PC-9 (cell line): ENCODE measurements at regions not wholly inside any gene's neighbourhood (a gene's known extent, or its start where the extent isn't known, plus 50 kb on each side); places are given as distances from the start of the nearest gene placed in this dataset.

Experiments used
- BruUV-seq: library from RNA; stranded (reverse); fragments of 400-500 nt; replicated peaks from 2 replicates; lab custom pipeline; 2021; lab: Mats Ljungman, UMichigan
- CTCF ChIA-PET: fragments of 300-600 bp; sonication (Branson Sonifier 250); formaldehyde crosslinking; loops from one replicate; lab custom pipeline; 2022; ENCODE audit warnings: antibody characterized with exemption; lab: Charles Lee
- POLR2A ChIA-PET: fragments of 300-600 bp; sonication (Branson Sonifier 250); formaldehyde crosslinking; loops from one replicate; lab custom pipeline; 2022; ENCODE audit warnings: antibody characterized with exemption; ENCODE audit not compliant: unreplicated experiment; lab: Charles Lee
- DNase-seq, 2 experiments: peaks; one replicate each; pipeline versions ENCODE4 v3.0.0 to v3.0.0-alpha.2; 2015 to 2022; ENCODE audit warnings: mixed read lengths in 1 of 2
- H2AFZ ChIP-seq: fragments of 200-600 bp; sonication (generic); 2 replicates; pipeline ENCODE4 v1.8.1; 2017; ENCODE audit warnings: antibody characterized with exemption
- H3F3A ChIP-seq: fragments of 200-600 bp; sonication (generic); 2 replicates; pipeline ENCODE4 v1.8.1; 2017; ENCODE audit warnings: antibody characterized with exemption, mild to moderate bottlenecking, low read depth; ENCODE audit not compliant: insufficient read depth
- H3K27ac ChIP-seq: fragments of 200-600 bp; sonication (generic); 2 replicates; pipeline ENCODE4 v1.6.1; 2016; ENCODE audit warnings: mixed run types
- H3K27me3 ChIP-seq: fragments of 200-600 bp; sonication (generic); 2 replicates; pipeline ENCODE4 v1.6.1; 2016; ENCODE audit warnings: low read depth, mixed run types; ENCODE audit not compliant: insufficient read depth
- H3K36me3 ChIP-seq: fragments of 200-600 bp; sonication (generic); 2 replicates; pipeline ENCODE4 v1.6.1; 2016; ENCODE audit warnings: low read depth, mixed run types
- H3K4me1 ChIP-seq: fragments of 200-600 bp; sonication (generic); replicated peaks from 2 replicates; pipeline ENCODE4 v1.6.1; 2016; ENCODE audit warnings: mixed run types; ENCODE audit not compliant: insufficient read depth
- H3K4me2 ChIP-seq: fragments of 200-600 bp; sonication (generic); 2 replicates; pipeline ENCODE4 v1.6.1; 2017; ENCODE audit warnings: mixed run types
- H3K4me3 ChIP-seq: fragments of 200-600 bp; sonication (generic); 2 replicates; pipeline ENCODE4 v1.6.1; 2016; ENCODE audit warnings: mixed run types
- H3K79me2 ChIP-seq: fragments of 200-600 bp; sonication (generic); 2 replicates; pipeline ENCODE4 v1.6.1; 2017; ENCODE audit warnings: low read depth, mixed run types
- H3K9me2 ChIP-seq: fragments of 200-600 bp; sonication (generic); 2 replicates; pipeline ENCODE4 v1.8.1; 2017; ENCODE audit warnings: mild to moderate bottlenecking; ENCODE audit not compliant: insufficient read depth
- H3K9me3 ChIP-seq: fragments of 200-600 bp; sonication (generic); 2 replicates; pipeline ENCODE4 v1.8.1; 2016; ENCODE audit warnings: low read depth; ENCODE audit not compliant: insufficient read depth
- H4K20me1 ChIP-seq: fragments of 200-600 bp; sonication (generic); 2 replicates; pipeline ENCODE4 v1.8.1; 2017; ENCODE audit not compliant: insufficient read depth
- EZH2 ChIP-seq: fragments of 200-600 bp; sonication (generic); IDR thresholded peaks from 2 replicates; pipeline ENCODE4 v1.8.0; 2017; ENCODE audit warnings: antibody characterized with exemption, low read depth
- intact Hi-C: fragments of 100-400 bp; cut with micrococcal nuclease; formaldehyde crosslinking; loops from one replicate; pipeline ENCODE4 v1.10.0; 2022; ENCODE audit not compliant: unreplicated experiment
- TF ChIP-seq, protein P1 (sequence below): fragments of 200-600 bp; sonication (generic); conservative IDR thresholded peaks from 2 replicates; pipeline ENCODE4 v1.6.1; 2017; ENCODE audit warnings: mixed run types, antibody characterized with exemption, mild to moderate bottlenecking, moderate library complexity

DNA sequence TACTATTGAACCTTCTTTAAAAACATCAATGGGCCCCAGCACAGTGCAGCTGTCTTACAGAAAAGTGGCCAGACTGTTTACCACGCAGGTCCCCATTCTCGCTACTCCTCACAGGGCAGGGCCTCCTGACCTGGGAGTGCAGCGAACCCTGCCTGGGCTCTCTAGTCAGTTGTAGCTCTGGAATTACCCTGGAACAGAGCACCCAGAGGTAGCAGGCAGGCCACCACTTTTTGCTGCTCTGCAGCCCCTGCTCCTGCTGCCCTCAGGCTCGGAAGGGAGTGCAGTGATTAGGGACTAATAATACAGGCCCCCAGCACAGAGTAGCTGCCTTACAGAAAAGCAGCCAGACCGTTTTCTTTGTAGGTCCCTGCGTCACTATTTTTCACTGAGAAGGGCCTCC, 1563.0 kb downstream of the SUCLG1 start:
- no peaks in the 10 kb centered on the region for H3K4me1 ChIP-seq
- H3K9me3 ChIP-seq: no peaks in the 10 kb centered on the region
- H3K27ac ChIP-seq: no peak overlapping the region
- H3K27me3 ChIP-seq: no peaks in the 10 kb centered on the region
- H3K4me3 ChIP-seq: no peak overlapping the region
- intact Hi-C loops: no loop called here
- H4K20me1 ChIP-seq: no peaks in the 10 kb centered on the region
- ChIA-PET POLR2A (no interaction called here), CTCF (no interaction called here)
- TF ChIP-seq, protein P1, sequence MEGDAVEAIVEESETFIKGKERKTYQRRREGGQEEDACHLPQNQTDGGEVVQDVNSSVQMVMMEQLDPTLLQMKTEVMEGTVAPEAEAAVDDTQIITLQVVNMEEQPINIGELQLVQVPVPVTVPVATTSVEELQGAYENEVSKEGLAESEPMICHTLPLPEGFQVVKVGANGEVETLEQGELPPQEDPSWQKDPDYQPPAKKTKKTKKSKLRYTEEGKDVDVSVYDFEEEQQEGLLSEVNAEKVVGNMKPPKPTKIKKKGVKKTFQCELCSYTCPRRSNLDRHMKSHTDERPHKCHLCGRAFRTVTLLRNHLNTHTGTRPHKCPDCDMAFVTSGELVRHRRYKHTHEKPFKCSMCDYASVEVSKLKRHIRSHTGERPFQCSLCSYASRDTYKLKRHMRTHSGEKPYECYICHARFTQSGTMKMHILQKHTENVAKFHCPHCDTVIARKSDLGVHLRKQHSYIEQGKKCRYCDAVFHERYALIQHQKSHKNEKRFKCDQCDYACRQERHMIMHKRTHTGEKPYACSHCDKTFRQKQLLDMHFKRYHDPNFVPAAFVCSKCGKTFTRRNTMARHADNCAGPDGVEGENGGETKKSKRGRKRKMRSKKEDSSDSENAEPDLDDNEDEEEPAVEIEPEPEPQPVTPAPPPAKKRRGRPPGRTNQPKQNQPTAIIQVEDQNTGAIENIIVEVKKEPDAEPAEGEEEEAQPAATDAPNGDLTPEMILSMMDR: no peak
- TF ChIP-seq EZH2: no peak
- H3F3A ChIP-seq: no peaks in the 10 kb centered on the region
- H3K36me3 ChIP-seq: no peaks in the 10 kb centered on the region
- H3K79me2 ChIP-seq: no peaks in the 10 kb centered on the region
- H3K9me2 ChIP-seq: no peaks in the 10 kb centered on the region
- no peak overlapping the region for H2AFZ ChIP-seq
- BruUV-seq: no TSS peak
- H3K4me2 ChIP-seq: no peak overlapping the region
- no peak for DNase-seq

DNA sequence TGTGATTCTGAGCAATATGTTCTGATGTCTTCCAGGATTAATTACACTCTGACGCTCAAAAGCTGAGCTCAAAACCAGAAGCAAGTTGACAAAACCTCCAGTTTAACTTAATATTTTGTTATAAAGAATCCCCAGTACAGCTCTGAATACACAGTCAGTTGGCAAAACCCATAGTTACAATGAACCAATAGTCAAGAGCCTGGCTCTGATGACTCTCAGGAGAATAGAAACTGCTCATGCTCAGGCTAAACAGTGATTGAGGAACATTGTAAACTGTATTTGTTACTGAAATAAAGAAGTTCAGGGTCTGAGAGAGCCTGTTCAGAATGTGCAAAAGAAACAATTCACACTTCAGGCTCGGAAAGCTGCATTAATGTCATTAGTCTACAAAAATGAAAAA, 1565.9 kb downstream of the SUCLG1 start:
- Histone ChIP-seq H3K4me3 (no peak overlapping the region), H3K9me2 (no peaks in the 10 kb centered on the region), H3K4me1 (no peaks in the 10 kb centered on the region), H3K27ac (no peak overlapping the region), H3K36me3 (no peaks in the 10 kb centered on the region), H4K20me1 (no peaks in the 10 kb centered on the region), H3F3A (no peaks in the 10 kb centered on the region), H2AFZ (no peak overlapping the region), H3K9me3 (no peaks in the 10 kb centered on the region), H3K4me2 (no peak overlapping the region), H3K27me3 (no peaks in the 10 kb centered on the region), H3K79me2 (no peaks in the 10 kb centered on the region)
- TF ChIP-seq EZH2: no peak
- TF ChIP-seq, protein P1: no peak
- no TSS peak for BruUV-seq
- no peak for DNase-seq
- intact Hi-C loops: no loop called here
- CTCF ChIA-PET: no interaction called here
- POLR2A ChIA-PET: no interaction called here

DNA sequence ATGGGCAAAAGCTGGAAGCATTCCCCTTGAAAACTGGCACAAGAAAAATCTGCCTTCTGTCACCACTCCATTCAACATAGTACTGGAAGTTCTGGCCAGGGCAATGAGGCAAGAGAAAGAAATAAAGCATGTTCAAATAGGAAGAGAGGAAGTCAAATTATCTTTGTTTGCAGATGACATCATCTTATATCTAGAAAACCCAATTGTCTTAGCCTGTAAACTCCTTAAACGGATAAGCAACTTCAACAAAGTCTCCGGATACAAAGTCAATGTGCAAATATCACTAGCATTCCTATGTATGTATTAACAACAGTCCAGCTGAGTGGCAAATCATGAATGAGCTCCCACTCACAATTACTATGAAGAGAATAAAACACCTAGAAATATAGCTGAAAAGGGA, 1579.3 kb downstream of the SUCLG1 start:
- no peaks in the 10 kb centered on the region for H3K9me2 ChIP-seq
- no peak overlapping the region for H3K4me2 ChIP-seq
- no peaks in the 10 kb centered on the region for H3K4me1 ChIP-seq
- no peaks in the 10 kb centered on the region for H3K79me2 ChIP-seq
- no peaks in the 10 kb centered on the region for H3F3A ChIP-seq
- H3K27me3 ChIP-seq: no peaks in the 10 kb centered on the region
- no peak overlapping the region for H3K27ac ChIP-seq
- H3K36me3 ChIP-seq: no peaks in the 10 kb centered on the region
- intact Hi-C loops: no loop called here
- ChIA-PET CTCF (no interaction called here), POLR2A (no interaction called here)
- H2AFZ ChIP-seq: no peak overlapping the region
- no peak overlapping the region for H3K4me3 ChIP-seq
- no peak for TF ChIP-seq EZH2
- TF ChIP-seq, protein P1: no peak
- H4K20me1 ChIP-seq: no peaks in the 10 kb centered on the region
- no peak for DNase-seq
- no peaks in the 10 kb centered on the region for H3K9me3 ChIP-seq
- no TSS peak for BruUV-seq
